Activated CD8-positive, alpha-beta T cell treated with anti-CD3 and anti-CD28 coated beads, Interleukin-2, amount 10 ng/mL, durations not matched to agents 7 days and 5 days (primary cell): ENCODE measurements at regions not wholly inside any gene's neighbourhood (a gene's known extent, or its start where the extent isn't known, plus 50 kb on each side); places are given as distances from the start of the nearest gene placed in this dataset.

Experiments used
- ATAC-seq: fragments of 150-1000 bp; cut with Tn5 transposase; one replicate; pipeline ENCODE4 v1.10.0; 2021; ENCODE audit warnings: moderate library complexity
- CTCF ChIA-PET: fragments of 350-600 bp; sonication (Branson Sonifier 250); formaldehyde crosslinking; loops from one replicate; lab custom pipeline; 2021; ENCODE audit warnings: antibody characterized with exemption; lab: Charles Lee
- POLR2A ChIA-PET: fragments of 350-600 bp; sonication (Branson Sonifier 250); formaldehyde crosslinking; loops from one replicate; lab custom pipeline; 2021; ENCODE audit warnings: antibody characterized with exemption; lab: Charles Lee
- DNase-seq: peaks from one replicate; pipeline ENCODE4 v3.0.0-alpha.2; 2020
- H3K27ac Mint-ChIP-seq: one replicate; pipeline ENCODE4 v1.8.0; 2021; ENCODE audit warnings: mild to moderate bottlenecking, mixed read lengths
- H3K27me3 Mint-ChIP-seq: one replicate; pipeline ENCODE4 v1.8.0; 2021; ENCODE audit warnings: low read depth, mixed read lengths
- H3K36me3 Mint-ChIP-seq: one replicate; pipeline ENCODE4 v1.8.0; 2021; ENCODE audit warnings: low read depth, mixed read lengths
- H3K4me1 Mint-ChIP-seq: one replicate; pipeline ENCODE4 v1.8.0; 2021; ENCODE audit warnings: low read depth, mixed read lengths
- H3K4me3 Mint-ChIP-seq: one replicate; pipeline ENCODE4 v1.8.0; 2021; ENCODE audit warnings: mild to moderate bottlenecking, mixed read lengths
- H3K9me3 Mint-ChIP-seq: one replicate; pipeline ENCODE4 v1.8.0; 2022; ENCODE audit warnings: mixed read lengths; ENCODE audit not compliant: insufficient read depth

DNA sequence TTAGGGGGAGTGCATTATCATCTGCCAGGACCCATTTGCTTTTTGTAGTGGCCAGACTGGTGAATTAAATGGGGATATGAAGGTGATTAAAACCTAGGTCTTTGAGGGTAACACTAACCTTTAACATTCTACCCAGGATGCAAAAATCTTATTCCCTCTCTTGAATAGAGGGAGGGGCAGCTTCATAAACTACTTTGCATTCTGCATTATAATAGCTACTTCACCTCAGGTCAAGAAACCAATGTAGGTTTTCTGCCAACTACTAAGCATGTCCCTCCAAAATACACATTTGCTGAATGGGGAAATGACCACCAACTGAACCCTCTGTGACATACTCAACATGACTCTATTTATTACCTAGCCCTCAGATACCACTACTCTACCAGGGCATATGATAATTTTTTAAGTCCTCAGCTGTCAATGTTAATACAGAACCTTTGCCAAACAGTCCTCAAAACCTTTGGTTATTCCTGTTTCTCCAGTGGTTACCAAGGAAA lies 477.6 kb upstream of the CD180 start:
- H3K27ac Mint-ChIP-seq: no peak overlapping the region
- ChIA-PET POLR2A (no interaction called here), CTCF (no interaction called here)
- H3K27me3 Mint-ChIP-seq: no peaks in the 10 kb centered on the region
- H3K9me3 Mint-ChIP-seq: no peaks in the 10 kb centered on the region
- ATAC-seq: no peak
- no peak overlapping the region for H3K4me3 Mint-ChIP-seq
- DNase-seq: no peak
- no peaks in the 10 kb centered on the region for H3K36me3 Mint-ChIP-seq
- H3K4me1 Mint-ChIP-seq: no peaks in the 10 kb centered on the region

DNA sequence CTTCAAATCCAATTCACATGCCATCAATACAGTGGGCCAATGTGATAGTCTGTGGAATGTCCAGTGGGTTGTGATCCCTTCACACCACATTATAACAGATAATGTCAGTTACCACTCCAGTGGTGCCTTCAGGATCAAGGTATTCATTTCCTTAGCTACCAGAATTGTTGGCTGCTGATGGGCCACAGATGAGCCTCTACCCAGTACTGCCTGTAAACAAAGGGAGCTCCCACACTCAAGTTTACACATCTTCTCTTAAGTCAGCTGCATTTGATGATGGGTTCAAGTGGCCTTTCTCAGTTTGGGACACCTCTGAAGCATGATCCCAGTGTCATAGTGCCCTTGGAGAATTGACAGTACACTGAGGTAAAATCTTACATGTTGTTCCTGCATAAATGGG lies 477.0 kb upstream of the CD180 start:
- POLR2A ChIA-PET: no interaction called here
- DNase-seq: no peak
- no peaks in the 10 kb centered on the region for H3K4me1 Mint-ChIP-seq
- no peak overlapping the region for H3K27ac Mint-ChIP-seq
- H3K9me3 Mint-ChIP-seq: no peaks in the 10 kb centered on the region
- CTCF ChIA-PET: no interaction called here
- no peak overlapping the region for H3K4me3 Mint-ChIP-seq
- H3K27me3 Mint-ChIP-seq: no peaks in the 10 kb centered on the region
- H3K36me3 Mint-ChIP-seq: no peaks in the 10 kb centered on the region
- ATAC-seq: no peak

DNA sequence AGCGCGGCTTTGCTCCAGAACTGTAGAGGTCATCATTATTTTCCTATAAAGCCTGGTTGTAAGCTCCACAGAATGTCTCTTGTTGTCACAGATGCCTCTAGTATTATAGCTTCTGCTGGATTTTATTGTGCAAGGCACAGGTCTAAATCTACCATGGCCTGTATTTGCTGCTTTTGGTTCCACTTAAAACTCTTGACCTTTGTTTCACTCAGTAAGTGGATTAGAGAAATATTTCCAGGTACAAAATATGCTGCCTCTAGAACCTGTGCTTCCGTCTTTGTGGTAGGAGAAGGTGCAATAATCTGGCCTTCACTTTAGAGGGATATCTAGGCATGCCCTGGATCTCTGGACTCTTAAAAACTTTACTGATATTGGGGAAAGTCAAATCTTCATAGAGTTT lies 476.6 kb upstream of the CD180 start:
- Mint-ChIP-seq H3K36me3 (no peaks in the 10 kb centered on the region), H3K4me1 (no peaks in the 10 kb centered on the region), H3K9me3 (no peaks in the 10 kb centered on the region), H3K4me3 (no peak overlapping the region), H3K27ac (no peak overlapping the region), H3K27me3 (no peaks in the 10 kb centered on the region)
- DNase-seq (no peak), ATAC-seq (no peak)
- ChIA-PET CTCF (no interaction called here), POLR2A (no interaction called here)

DNA sequence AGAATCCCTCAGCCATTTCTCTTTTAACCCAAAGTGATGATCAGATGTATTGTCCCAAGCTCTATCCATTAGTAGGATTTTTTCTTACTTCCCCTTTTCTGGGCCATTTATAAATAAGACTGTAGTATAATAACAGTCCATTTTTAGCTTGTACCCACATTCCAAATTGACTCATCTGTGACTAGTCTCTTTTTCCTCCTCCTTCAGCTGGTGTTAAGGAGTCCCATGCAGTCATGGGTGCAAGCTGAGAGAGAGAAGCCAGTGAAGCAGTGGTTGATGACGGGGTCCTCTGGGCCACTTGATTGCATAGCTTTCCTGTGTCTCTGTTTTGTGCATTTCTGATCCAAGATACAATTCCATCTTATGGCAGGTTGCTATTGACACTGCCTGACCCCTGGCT lies 476.0 kb upstream of the CD180 start:
- ChIA-PET POLR2A (no interaction called here), CTCF (no interaction called here)
- no peaks in the 10 kb centered on the region for H3K9me3 Mint-ChIP-seq
- ATAC-seq (no peak), DNase-seq (no peak)
- H3K4me3 Mint-ChIP-seq: no peak overlapping the region
- no peaks in the 10 kb centered on the region for H3K36me3 Mint-ChIP-seq
- no peaks in the 10 kb centered on the region for H3K4me1 Mint-ChIP-seq
- no peak overlapping the region for H3K27ac Mint-ChIP-seq
- H3K27me3 Mint-ChIP-seq: no peaks in the 10 kb centered on the region

DNA sequence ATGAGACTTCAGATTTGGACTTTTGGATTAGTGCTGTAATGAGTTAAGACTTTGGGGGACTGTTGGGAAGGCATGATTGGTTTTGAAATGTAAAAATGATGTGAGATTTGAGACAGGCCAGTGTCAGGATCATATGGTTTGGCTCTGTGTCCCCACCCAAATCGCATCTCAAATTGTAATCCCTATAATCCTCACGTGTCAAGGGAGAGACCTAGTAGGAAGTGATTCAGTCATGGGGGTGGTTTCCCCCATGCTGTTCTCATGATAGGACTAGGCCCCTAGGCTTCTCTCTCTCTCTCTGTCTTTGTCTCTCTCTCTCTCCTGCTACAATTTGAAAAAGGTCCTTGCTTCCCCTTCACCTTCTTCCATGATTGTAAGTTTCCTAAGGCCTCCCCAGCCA lies 473.3 kb upstream of the CD180 start:
- no peaks in the 10 kb centered on the region for H3K36me3 Mint-ChIP-seq
- no peak overlapping the region for H3K4me3 Mint-ChIP-seq
- no peak overlapping the region for H3K27ac Mint-ChIP-seq
- H3K4me1 Mint-ChIP-seq: no peaks in the 10 kb centered on the region
- DNase-seq: no peak
- ATAC-seq: no peak
- ChIA-PET POLR2A (no interaction called here), CTCF (no interaction called here)
- H3K27me3 Mint-ChIP-seq: no peaks in the 10 kb centered on the region
- H3K9me3 Mint-ChIP-seq: peaks cover 4% of the 10 kb centered on the region

DNA sequence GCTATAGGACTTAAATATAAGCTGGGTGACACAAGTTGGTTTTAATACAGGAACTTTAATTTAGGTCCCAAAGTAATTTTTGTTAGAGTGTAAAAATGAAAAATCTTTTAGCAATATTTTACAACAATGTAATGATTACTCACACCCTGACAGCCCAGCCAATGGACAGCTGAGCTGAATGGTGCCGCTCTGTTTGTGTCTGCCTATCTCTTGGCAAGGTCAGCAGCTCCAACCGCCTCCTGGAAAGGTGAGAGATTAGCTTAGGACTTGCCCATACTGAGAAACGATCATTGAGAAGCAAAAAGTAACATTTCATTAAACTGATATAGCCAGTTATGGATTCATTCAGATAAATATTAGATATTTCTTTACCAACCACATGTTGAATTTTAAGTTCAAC lies 463.6 kb upstream of the CD180 start:
- ATAC-seq (no peak), DNase-seq (no peak)
- Mint-ChIP-seq H3K9me3 (no peaks in the 10 kb centered on the region), H3K4me3 (no peak overlapping the region), H3K4me1 (no peaks in the 10 kb centered on the region), H3K36me3 (no peaks in the 10 kb centered on the region), H3K27me3 (no peaks in the 10 kb centered on the region), H3K27ac (no peak overlapping the region)
- POLR2A ChIA-PET: no interaction called here
- CTCF ChIA-PET: no interaction called here

DNA sequence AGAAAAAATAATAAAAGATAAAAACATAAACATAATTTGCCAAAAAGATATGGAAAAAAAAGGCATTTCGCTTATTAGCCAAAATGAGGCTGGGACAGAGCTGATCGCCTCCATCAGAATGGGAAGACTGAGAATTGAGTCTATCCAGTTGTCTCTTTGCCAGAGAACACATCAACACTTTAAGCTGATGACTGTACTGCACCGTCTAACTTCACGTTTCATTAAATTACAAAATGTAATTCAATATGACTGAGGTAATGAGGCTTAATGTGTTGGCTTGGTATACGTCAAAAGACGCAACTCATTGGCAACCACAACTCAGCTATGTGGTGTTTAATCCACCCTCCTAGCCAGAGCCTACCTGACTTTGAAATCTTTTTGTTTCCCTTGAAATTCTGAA lies 462.7 kb upstream of the CD180 start:
- Mint-ChIP-seq H3K36me3 (no peaks in the 10 kb centered on the region), H3K9me3 (no peaks in the 10 kb centered on the region), H3K27ac (no peak overlapping the region), H3K4me3 (no peak overlapping the region), H3K27me3 (no peaks in the 10 kb centered on the region), H3K4me1 (no peaks in the 10 kb centered on the region)
- no peak for ATAC-seq
- ChIA-PET POLR2A (no interaction called here), CTCF (no interaction called here)
- DNase-seq: no peak

DNA sequence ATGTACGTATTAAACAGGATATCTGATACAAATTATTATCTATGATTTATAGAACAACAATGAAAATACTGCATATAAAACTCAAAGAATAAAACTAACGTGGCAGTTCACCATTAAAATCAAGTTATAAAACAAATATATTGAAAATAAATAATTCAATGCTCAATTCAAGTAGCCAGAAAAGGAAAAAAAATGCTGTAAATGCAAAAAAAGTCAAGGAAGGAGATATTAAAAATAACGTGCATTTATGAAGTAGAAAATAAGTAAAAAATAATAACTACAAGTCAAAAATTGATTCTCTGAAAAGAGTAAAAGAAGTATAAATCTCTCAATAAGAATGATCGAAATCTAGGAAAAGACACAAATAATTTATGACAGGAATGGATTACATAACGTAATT lies 460.5 kb upstream of the CD180 start:
- H3K36me3 Mint-ChIP-seq: no peaks in the 10 kb centered on the region
- H3K27ac Mint-ChIP-seq: no peak overlapping the region
- DNase-seq (no peak), ATAC-seq (no peak)
- CTCF ChIA-PET: no interaction called here
- no peaks in the 10 kb centered on the region for H3K9me3 Mint-ChIP-seq
- no peak overlapping the region for H3K4me3 Mint-ChIP-seq
- H3K27me3 Mint-ChIP-seq: peaks cover 2% of the 10 kb centered on the region
- no peaks in the 10 kb centered on the region for H3K4me1 Mint-ChIP-seq
- POLR2A ChIA-PET: no interaction called here

DNA sequence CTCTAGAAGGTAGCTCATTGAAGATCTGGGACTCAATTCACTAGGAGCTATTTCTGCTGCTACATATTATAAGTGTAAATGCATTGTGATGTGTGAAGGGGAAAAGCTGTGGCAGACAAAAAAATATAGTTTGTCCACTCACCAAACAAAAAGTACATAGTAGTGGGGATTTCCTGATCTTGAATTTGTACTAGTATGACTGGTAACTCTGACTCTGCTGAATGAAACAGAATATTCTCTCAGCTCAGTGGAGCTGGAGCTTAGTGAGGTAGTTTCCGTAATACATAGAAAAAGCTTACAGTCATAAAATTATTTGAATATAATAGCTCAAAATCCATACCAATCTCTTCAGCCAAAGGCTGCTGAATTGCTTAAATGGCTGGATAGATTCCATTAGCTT lies 455.6 kb upstream of the CD180 start:
- ATAC-seq (no peak), DNase-seq (no peak)
- peaks cover 2% of the 10 kb centered on the region for H3K27me3 Mint-ChIP-seq
- H3K9me3 Mint-ChIP-seq: no peaks in the 10 kb centered on the region
- no peaks in the 10 kb centered on the region for H3K36me3 Mint-ChIP-seq
- H3K27ac Mint-ChIP-seq: no peak overlapping the region
- H3K4me1 Mint-ChIP-seq: no peaks in the 10 kb centered on the region
- ChIA-PET CTCF (interaction anchor here (0.9 kb wide), 1 partner anchor 601 kb away, joined by 3 read pairs; no protein-coding TSS in a partner anchor), POLR2A (no interaction called here)
- no peak overlapping the region for H3K4me3 Mint-ChIP-seq

DNA sequence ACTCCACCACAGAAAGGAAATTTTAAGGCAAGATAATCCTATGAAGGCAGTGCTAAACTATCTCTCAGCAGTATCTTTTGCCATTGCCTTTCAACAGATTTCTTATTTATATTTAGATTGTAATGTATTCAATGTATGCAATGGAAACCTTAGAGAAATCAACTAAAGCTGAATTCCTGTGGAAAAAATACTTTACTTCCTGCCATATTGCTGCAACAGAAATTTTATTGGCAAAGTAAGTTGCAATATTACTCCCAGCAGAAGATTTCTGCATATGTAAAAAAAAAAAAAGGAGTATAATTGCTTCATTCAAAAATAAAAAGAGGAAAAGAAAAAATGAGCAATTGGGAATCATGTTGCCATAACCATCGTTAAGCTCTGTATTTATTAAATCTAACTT lies 454.6 kb upstream of the CD180 start:
- peaks cover 2% of the 10 kb centered on the region for H3K27me3 Mint-ChIP-seq
- H3K4me1 Mint-ChIP-seq: no peaks in the 10 kb centered on the region
- CTCF ChIA-PET: no interaction called here
- ATAC-seq (no peak), DNase-seq (no peak)
- H3K36me3 Mint-ChIP-seq: no peaks in the 10 kb centered on the region
- H3K9me3 Mint-ChIP-seq: no peaks in the 10 kb centered on the region
- POLR2A ChIA-PET: no interaction called here
- H3K27ac Mint-ChIP-seq: no peak overlapping the region
- H3K4me3 Mint-ChIP-seq: no peak overlapping the region

DNA sequence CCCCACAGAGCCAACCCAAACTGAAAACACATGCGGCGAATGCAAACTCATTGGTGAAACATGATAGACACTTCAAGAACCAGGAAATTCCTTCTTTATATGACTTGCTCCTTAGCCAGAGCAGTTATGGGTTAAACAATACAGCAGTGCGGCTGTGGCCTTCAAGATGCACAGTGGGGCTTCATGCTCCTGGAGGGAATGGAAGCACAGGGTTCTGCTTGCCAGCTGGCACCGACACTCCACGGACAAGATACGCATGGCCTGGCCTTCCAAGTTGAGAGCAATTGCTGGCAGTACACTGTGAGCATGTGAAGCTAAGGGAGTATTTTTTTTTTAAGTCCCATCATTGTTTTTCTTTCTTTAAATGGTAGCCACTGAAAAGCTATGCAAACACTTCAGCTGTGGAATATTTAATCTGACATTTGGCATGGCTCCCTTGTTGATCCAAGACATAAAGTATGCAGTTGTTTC lies 451.6 kb upstream of the CD180 start:
- Mint-ChIP-seq H3K27ac (no peak overlapping the region), H3K4me1 (no peaks in the 10 kb centered on the region), H3K4me3 (no peak overlapping the region), H3K36me3 (no peaks in the 10 kb centered on the region), H3K27me3 (peaks cover 2% of the 10 kb centered on the region), H3K9me3 (peaks cover 7% of the 10 kb centered on the region)
- ChIA-PET CTCF (no interaction called here), POLR2A (no interaction called here)
- DNase-seq: no peak
- ATAC-seq: no peak

DNA sequence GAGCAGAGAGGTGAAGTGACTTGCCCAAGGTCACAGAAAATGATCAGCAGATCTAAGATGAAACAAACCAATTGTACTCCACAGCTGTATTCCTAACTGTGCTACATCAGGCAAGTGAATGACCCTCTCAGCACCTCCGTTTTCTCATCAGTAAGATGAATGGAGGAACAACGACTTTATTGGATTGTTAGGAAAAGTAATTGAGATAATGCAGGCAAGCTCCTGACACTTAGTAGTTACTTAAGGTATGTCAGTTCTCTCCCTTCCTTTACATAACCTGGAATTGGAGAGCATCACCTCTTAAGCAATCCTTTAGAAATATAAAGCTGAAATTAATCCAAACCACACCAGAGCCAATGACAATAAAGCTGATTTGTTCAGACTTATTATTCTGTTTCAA lies 451.2 kb upstream of the CD180 start:
- Mint-ChIP-seq H3K4me1 (no peaks in the 10 kb centered on the region), H3K27me3 (peaks cover 2% of the 10 kb centered on the region), H3K9me3 (peaks cover 7% of the 10 kb centered on the region), H3K4me3 (no peak overlapping the region), H3K36me3 (no peaks in the 10 kb centered on the region), H3K27ac (no peak overlapping the region)
- DNase-seq: no peak
- ATAC-seq: no peak
- ChIA-PET CTCF (no interaction called here), POLR2A (no interaction called here)

DNA sequence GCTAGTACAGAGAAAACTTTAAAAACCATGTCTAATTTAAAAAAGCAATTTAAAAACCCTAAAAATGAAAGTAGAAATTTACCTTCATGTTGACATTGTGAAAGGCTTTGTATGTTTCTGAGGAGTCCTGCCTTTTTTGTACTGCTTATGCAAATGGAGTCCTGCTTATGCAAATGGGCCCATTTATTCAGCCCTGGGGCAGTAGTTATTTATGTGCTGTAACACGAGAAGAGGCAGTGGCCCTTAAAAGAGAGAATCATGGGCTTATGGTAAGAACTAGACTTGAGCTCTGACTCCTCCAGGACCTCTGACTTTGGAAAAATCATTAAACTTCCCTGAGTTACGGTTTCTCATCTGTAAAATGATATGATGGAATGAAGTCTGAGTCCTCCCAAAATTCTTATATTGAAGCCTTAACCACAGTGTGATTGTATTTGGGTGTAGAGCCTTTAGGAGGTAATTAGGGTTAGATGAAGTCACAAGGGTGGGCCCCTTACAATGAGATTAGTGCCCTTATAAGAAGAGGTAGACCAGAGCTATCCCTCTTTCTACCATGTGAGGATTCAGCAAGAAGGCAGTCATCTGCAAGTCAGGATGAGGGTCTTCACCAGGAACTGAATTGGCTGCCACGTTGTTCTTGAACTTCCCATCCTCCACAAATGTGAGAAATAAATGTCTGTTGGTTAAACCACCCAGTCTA lies 447.8 kb upstream of the CD180 start:
- H3K4me3 Mint-ChIP-seq: no peak overlapping the region
- no peaks in the 10 kb centered on the region for H3K4me1 Mint-ChIP-seq
- ChIA-PET CTCF (no interaction called here), POLR2A (no interaction called here)
- peaks cover 7% of the 10 kb centered on the region for H3K9me3 Mint-ChIP-seq
- no peaks in the 10 kb centered on the region for H3K36me3 Mint-ChIP-seq
- H3K27me3 Mint-ChIP-seq: no peaks in the 10 kb centered on the region
- H3K27ac Mint-ChIP-seq: no peak overlapping the region
- ATAC-seq (no peak), DNase-seq (no peak)
